NCI-H128 (cell line): ENCODE measurements at regions not wholly inside any gene's neighbourhood (a gene's known extent, or its start where the extent isn't known, plus 50 kb on each side); places are given as distances from the start of the nearest gene placed in this dataset.
"Not testable (repeated sequence)": the region's sequence is repeated elsewhere in the genome, so short reads cannot be mapped to it uniquely, and the experiment has no call there.

Experiments
- DNase-seq: peaks from one replicate; lab custom pipeline; 2025; ENCODE audit not compliant: unreplicated experiment; lab: John Stamatoyannopoulos, UW

GRCh38 chr12:24379433-24379832, 430.0 kb upstream of the SOX5 start:
- no peak for DNase-seq

- DNase-seq, result no peak
Measured at GRCh38 chr12:24378548-24379407, 429.3 kb upstream of the SOX5 start.

- no peak for DNase-seq
Measured at GRCh38 chr12:24374452-24374851, 425.0 kb upstream of the SOX5 start.

GRCh38 chr12:24373004-24373403, 423.5 kb upstream of the SOX5 start:
- no peak for DNase-seq

- no peak for DNase-seq
Measured at GRCh38 chr12:24366514-24366913, 417.0 kb upstream of the SOX5 start.

- no peak for DNase-seq
Measured at GRCh38 chr12:24364921-24365320, 415.5 kb upstream of the SOX5 start.

- peak; percentile 68 for DNase-seq
Measured at GRCh38 chr12:24363177-24363754, 413.8 kb upstream of the SOX5 start.

GRCh38 chr12:24361877-24362580, 412.6 kb upstream of the SOX5 start:
- DNase-seq, result peak; percentile 21

GRCh38 chr12:24360907-24361306, 411.4 kb upstream of the SOX5 start:
- no peak for DNase-seq

GRCh38 chr12:24360461-24360860, 411.0 kb upstream of the SOX5 start:
- DNase-seq, result no peak

GRCh38 chr12:24360057-24360456, 410.6 kb upstream of the SOX5 start:
- DNase-seq, result no peak

GRCh38 chr12:24359418-24359817, 409.9 kb upstream of the SOX5 start:
- no peak for DNase-seq

GRCh38 chr12:24356240-24356804, 406.9 kb upstream of the SOX5 start:
- no peak for DNase-seq

GRCh38 chr12:24352363-24352762, 402.9 kb upstream of the SOX5 start:
- DNase-seq, result no peak

GRCh38 chr12:24349051-24349799, 399.8 kb upstream of the SOX5 start:
- no peak for DNase-seq

- not testable (repeated sequence) for DNase-seq
Measured at GRCh38 chr12:24348180-24348579, 398.7 kb upstream of the SOX5 start.

- DNase-seq, result no peak
Measured at GRCh38 chr12:24328261-24328660, 378.8 kb upstream of the SOX5 start.

GRCh38 chr12:24325331-24325730, 375.9 kb upstream of the SOX5 start:
- no peak for DNase-seq

- DNase-seq, result no peak
Measured at GRCh38 chr12:24307716-24308335, 358.4 kb upstream of the SOX5 start.

GRCh38 chr12:24307153-24307552, 357.7 kb upstream of the SOX5 start:
- no peak for DNase-seq

- DNase-seq, result no peak
Measured at GRCh38 chr12:24306001-24306400, 356.5 kb upstream of the SOX5 start.
